GM19035 (cell line): ENCODE measurements at regions not wholly inside any gene's neighbourhood (a gene's known extent, or its start where the extent isn't known, plus 50 kb on each side); places are given as distances from the start of the nearest gene placed in this dataset.

Experiments
- ATAC-seq: cut with Tn5 transposase; IDR thresholded peaks from one replicate; pipeline ENCODE4 v1.9.1; 2021; ENCODE audit not compliant: unreplicated experiment

DNA sequence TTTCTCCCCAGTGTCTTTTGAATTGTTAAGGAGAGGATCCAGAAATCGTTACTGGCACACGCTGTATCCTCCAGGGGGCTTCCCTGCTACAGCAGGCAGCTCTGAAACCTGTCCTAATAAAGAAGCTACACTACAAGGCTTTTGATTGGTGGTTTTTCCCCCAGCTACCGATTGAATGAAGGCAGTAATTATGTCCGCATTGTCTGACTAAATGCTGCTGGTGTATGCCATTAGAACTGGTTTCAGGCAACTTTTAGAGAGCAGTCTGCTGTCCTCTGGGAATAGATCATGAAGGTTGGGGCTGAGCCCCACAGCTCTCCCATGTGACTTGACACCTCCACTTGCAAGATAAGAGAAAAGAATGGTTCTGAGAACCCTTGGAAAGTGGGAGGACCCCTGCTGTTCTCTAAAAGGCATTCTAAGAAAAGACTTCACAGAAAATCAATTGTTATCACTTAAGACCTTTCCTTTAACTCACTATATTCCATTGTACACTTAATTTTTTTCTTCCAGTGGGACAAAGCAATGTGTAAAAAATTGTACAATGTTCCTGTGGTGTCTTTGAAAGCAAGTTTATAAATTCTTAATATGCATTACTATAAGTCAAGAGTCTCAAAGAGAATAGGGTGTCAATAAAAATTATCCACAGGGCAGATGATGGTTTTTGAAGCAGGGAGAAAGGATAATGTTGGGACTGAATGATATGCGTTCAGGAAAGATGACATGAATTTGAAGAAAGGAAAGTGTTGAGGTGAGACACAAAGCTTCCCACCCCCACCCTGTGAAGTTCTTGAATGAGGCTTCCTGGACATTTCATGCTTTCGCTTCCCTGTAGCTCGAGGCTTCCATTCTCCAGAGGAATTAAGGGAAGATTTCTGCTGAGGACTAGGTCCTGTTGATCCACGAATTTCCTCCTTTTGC, 53.0 kb upstream of the DAZL start:
- ATAC-seq: no peak

DNA sequence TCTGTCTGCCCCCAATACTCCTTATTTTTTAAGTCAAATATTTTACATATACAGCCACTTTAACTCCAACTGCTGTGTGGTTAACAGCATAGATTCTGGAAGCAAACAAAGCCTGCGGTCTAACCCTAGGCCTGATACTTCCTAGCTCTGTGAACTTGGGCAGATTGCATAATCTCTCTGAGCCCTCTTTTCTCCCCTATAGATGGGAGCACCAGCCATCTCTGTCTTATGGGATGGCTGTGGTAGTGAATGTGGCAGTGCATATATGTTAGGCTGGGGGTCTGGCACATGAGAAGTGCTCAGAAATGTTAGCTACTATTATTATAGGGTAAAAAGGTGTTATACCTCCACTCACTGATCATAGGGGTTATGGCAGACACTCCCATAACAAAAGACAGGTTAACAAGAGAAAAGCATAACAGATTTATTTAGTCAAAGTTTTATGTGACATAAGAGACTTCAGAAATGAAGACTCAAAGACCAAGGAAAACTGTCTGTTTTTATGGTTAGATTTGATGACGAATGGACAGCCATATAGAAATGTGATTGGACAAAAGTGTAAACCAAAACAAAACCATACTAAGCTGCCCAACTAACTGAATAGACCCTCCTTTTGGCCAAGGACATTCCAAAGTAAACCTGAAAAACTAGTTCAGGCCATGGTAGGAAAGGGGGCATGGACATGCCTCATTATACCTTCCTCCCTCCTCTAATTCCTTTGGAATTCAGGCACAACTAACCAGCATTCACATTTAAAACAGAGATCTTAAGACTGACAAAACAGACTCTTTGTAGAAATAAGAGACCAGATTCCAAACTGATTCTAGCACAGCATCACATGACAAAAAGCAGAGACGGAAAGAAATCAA, 53.9 kb upstream of the DAZL start:
- ATAC-seq: no peak

DNA sequence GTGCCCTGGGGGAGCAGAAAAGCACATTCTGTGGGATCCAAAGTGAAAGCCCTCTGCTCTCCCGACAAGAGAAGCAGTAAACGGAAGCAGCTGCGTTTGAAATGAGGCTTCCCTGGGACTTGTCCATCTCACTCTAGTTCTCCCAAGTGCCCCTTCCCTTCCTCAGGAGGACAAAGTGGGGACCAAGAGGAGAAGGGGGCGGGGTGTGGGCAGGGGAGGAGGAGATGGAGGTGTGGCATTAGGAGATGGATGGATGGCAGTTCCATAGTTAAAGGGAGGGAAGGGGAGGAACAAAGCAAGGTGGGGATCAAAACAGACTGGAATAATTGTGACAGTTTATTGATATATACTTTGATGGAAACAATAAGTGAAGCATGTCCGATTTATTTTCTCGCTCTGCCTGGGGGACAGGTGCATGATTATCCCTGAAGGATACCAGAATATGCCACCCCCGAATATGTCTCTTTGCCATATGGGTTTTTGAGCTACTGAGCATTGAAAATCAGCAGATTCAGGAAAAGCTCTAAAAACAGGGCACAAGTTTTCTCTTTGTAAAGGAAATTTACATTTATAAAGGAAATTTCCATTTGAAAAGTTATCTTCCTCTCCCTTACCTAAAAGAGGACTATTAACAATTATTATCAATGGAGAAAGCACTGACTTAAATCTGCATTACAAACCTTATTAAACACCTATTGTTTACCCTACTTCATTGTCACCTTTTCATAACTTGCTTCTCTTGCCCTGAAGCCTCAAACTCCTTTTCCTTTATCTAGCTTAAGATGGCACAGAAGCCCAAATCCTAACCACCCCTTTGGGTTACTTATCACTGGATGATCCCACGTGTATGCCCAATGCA, 58.9 kb upstream of the DAZL start:
- no peak for ATAC-seq

DNA sequence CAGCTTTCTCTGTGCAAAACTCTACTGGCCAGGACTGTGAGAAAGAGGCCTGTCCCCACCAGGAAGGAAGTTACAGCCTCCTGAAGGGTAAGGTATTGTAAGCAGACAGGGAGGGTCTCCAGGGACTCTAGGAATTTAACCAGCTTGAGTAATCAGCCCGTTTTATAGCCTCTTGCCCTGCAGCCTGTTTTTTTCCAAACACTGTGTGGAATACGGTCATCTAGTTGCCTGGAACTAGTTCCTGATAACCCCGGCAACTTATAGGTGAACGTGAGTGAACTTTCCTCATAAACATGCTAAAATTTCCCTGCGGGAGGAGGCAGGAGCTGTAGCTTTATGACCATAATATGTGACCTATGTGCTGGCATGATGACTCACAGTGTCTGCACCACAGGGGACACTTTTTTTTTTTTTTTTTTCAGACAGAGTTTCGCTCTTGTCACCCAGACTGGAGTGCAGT, 60.1 kb upstream of the DAZL start:
- no peak for ATAC-seq

DNA sequence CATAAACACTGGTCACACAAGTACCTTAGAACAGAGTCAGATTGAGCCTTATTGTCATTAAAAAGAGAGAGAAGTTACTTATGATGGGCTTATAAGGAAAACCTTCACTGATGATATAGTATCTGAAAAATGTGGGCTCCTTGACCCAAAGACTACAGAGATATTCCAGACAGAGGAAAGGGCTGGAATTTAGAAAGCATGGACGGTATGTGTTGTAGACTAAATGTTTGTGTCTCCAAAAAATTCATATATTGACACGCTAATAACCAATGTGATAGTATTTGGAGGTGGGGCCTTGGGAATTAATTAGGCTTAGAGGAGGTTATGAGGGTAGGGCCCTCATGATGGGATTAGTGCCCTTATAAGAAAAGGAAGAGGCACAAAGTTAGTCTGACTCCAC, 61.0 kb upstream of the DAZL start:
- ATAC-seq: no peak

DNA sequence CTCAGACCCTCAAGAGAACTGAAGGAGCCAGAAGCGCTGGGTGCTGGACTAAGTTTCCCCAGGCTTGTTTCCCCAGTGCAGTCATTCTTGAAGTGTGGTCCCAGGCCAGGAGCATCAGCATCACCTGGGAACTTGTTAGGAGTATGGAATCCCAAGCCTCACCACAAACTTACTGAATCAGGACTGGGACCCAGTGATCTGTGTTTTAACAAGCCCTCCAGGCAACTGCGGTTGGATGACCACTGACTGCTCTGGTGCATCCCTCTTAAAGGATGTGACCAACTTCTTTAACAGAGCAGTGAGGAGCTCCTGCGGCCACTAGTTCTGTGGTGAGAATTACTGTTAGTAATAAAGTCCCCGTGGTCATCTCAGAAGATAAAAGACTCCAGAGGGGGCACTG, 62.4 kb upstream of the DAZL start:
- ATAC-seq: no peak

DNA sequence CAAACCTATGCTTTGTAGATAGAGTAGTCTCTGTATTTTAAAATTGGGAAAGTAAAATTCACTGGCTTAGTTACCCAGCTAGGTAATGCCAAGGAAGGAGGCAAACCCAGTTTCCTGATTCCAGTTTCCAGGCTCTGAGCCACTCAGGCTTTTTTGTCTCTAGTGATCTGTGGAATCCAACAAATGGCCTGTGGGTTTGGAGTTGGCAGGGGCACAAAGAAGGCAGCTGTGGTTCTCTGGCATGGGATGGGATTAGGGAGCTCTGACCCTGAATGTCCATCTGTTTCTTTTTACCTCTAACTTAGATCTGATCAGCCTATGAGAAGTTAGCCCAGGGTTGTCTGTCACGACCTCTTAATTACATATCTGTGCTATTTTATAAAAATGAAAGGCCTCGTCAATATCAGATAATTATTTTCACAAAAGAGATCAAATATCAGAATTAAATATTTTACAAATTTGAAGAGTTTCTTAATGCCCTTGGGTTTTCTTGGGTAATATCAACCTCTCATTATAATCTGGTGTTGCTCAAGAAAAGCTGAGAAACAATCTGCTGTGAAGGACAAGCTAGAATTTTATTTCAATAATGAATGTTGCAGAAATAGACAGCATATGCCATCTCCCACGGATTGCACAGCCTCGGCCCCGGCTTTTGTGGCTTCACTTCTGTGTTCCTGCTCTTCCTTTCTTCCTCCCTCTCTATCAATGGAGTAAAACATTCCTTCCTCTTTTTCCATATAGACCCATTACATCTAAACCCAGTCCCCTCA, 63.7 kb upstream of the DAZL start:
- no peak for ATAC-seq

DNA sequence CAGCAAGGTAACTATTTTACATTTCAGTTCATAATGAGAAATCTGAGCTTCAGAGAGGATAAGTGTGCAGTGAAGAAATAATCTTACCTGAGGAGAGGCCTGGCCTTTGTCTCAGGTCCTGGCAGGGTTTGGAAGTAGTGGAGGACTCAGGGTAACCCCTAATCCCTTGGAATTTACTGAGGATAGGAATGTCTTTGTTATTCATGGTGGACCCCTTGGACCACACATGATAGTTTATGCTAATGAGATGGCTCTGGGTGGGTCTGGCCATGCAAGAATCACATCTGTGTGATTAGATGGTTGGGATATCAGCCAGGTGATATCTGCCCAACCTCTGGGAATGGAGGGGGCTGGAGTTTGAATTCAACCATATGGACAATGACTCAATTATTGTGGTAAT, 65.0 kb upstream of the DAZL start:
- no peak for ATAC-seq

DNA sequence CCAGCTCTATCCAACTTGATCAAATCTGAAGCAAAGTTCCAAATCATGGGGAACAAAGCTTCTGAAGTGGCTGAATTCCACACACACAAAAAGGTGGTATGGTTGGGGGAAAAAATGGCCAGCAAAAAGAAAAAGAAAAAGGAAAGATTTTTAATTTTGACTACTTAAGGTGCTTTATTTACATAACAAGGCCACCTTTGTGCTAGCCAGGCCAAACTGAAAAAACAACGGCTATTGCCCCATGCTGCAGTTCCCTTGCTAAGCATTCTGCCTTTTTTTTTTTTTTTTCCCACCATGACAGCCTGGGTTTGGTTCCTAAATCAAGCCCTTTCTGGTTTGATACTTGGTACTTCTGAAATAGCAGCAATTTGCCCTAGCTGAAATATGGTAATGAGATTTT, 66.5 kb upstream of the DAZL start:
- ATAC-seq: no peak

DNA sequence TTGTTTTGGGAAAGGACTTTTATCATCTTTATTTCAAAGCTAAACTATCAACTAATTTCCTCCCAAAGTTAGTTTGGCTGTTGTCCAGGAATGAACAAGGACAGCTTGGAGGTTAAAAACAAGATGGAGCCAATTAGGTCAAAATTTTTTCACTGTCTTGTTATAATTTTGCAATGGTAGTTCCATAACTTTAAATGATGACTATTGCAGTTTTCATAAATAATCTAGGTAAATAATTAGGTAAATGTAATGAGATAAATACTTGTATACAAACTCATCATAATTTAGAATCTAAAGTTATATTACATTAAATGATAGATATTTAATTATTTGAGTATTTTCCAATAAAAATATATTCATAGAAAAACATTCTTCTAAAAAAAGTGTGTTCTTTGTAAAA, 68.3 kb upstream of the DAZL start:
- ATAC-seq: no peak

DNA sequence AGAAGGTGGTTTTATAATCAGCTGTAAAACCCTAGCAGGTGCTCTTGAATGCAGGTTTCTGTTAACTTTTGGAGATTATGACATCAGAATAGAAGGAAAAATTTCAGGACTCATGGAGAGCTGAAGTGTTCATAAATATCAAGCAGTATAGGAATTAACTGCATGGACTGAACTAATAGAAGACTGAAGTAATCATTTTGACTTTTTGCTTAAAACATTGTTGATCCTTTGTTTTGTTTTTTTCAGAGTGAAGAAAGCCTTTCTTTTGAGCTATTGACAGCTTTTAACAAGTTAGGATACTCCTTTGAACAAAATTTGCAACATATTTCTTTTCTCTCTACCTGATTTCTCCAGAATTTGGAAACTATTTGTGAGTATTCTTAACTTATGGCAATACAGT, 70.6 kb upstream of the DAZL start:
- no peak for ATAC-seq

DNA sequence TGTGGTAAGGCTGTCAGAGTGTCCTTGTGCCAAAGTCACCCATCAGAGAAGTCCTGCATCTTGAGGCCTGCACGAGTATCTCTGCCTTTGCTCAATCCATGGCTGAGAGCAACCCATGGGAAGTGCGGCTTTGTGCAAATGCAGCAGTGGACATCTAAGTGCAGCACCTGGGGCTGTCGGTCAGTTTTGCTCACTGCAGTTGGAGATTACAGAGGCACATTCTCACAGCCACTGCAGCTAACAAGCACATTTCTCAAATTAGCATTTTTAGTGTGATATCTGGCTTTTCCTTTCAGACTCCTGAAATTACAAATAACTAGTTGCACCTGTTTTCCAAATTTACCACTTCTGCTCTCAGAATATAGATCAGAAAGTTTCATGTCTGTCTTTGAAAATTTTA, 81.5 kb upstream of the DAZL start:
- no peak for ATAC-seq

DNA sequence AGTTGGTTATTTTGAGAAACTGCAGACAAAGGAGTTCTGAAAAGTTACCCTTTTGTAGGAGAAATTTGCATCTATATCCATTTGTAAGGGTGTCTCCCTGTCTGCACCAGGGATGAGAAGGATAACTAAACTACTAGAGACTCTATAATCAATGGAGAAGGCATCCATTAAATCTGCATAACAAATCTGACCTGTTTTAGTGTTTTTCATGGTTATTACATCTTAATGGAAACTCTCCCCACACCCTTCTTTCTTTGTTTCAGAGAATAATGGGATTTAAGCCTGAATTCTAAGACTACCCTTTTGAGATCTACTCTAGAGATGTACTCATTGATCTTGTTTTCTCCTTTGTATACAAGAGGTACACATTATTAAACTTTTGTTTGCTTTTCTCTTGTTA, 82.0 kb upstream of the DAZL start:
- ATAC-seq: no peak

DNA sequence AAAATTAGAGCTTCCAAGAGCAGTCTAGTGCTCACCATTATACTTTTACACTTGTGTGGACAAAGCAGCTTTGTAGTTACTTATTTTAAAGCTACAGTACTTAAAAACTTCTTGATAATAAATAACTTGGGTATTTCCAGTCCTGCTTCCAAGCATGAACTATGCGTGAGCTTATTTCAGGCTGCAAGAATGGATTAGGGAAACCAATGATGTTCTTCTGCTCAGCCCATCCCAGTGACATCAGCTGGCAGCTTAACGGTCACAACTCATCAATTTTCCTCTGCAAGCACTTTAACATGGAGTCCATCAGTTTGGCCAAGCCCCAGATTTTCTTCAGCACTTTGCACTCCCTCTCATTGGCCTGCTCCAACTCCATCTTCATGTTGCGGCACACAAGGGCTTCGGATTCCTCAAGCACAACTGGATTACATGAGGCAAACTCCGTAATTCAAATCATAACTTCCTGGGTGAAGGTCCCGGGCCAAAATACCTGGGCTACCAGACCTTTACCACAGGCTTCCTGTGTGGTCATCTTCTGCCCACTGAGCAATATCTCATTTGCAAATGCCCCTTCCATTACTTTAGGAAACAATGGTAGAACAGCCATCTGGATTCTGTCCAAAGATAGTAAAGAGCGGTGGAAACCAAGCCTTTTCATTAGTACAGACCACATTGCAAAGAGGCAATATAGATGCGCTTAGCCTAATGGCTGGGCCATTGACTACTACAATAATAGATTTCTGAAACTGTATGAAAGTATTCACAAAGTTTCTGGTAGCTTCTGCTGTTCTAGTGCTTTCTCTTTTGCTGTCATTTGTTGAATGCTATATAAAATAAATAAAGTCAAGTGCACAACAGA, 87.5 kb upstream of the DAZL start:
- no peak for ATAC-seq

DNA sequence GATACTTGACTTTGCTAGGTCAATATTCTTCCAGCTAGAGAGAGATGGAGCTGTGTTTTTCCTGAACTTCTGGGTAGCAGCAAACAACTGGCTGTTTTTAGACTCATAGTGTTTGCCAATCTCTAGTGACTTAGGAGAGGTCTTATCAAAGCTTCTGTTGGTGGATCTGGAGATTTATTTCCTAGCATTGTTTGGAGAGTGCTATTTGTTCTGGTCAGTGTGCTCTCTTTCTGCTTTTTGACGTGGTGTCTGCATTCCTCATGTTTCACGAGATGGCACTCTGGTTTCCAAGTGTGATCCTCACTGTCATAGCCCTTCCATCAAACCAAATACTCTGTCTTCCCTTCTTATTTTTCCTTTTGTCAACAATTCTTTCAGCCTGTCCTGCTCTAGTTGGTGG, 88.6 kb upstream of the DAZL start:
- ATAC-seq: no peak

DNA sequence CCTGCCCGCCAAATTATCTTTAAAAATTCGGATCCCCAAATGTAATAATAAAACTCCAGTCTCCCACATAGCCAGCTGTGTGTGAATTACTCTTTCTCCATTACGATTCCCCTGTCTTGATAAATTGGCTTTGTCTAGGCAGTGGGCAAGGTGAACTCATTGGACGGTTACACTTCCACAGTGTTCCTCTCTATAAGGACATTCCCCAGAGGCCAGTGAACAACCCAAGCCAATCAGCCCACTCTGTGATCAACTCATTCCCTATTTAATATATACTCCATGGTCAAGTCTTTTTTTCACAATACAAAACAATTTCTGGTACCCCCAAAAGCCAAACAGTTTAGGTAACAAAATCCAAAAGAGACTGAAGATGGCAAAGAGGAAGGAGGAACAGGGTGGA, 90.5 kb upstream of the DAZL start:
- ATAC-seq: no peak

DNA sequence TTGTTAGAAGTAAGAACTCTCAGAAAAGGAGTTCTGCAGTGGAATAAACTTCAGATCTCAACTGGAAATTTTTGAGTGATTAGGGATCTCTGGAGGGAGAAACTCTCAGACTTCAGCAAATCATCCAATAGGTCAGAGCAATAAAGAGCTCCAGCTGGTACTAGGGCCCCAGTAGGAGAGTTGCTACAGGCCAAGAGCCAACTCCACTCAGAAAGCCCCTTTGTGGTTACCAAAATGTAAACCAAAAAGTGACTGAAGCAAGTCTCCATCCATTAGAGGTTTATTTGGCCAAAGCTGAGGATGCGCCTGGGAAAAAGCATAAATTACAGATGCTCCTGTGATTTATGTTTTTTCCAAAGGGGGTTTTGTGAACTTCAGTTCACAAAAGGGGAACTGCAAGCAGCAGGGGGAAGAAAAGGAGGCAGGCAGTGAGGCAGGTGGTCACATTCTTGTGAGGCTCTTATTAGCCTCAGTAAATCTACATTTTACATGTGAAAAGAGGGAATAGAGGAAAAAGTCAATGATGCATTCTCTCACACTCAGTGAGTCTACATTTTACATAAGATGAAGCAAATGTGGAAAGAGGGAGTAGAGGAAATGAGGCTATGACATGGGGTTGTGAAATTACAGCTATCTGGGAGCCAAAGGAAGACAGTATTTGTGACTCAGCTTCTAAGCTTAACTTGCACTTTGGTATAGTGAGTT, 92.4 kb upstream of the DAZL start:
- ATAC-seq: no peak

DNA sequence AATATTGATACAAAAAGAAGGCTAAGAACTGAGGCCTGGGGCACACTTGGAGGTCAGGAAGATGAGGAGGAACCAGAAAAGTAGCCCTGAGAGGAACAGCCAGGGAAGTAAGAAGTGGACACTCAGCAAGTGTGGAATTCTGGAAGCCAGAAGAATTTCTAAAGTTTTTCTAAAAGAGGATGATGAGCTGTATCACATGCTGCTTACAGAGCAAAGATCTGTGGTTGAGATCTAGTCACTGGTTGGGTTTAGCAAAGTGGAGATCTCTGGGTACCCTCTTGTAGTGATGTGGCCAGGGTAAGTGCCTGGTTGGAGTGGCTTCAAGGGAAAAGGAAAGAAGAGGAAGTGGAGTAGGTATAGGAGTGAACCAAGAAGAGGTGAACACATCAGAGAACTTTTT, 95.4 kb upstream of the DAZL start:
- ATAC-seq: no peak

DNA sequence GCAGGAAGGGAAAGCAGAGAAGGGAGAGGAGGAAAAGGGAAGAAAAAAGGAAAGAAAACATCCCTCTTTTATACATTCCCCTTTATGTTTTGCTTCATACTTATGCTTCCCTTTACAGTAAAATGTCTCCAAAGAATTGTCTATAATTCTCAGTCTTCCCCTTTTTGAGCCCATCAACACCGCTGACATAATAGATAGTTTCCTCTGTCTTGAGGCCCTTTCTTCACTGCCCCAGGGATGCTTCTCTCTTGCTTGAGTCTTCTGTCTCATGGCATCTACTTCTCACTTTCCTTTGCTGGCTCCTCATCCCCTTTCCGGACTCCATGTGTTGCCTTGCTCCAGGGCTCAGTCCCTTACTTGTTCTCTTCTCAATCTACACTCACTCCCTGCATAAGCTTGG, 99.7 kb upstream of the DAZL start:
- ATAC-seq: no peak
